T-helper 1 cell treated with Interleukin-12 subunit alpha and Interleukin-12 subunit beta and Interleukin-4 antibody, amounts not matched to agents 30 ng/mL and 1 ng/mL, for 36 hours (primary cell): ENCODE measurements at regions not wholly inside any gene's neighbourhood (a gene's known extent, or its start where the extent isn't known, plus 50 kb on each side); places are given as distances from the start of the nearest gene placed in this dataset.

Experiments
- intact Hi-C: fragments of 100-400 bp; cut with micrococcal nuclease; formaldehyde crosslinking; loops from one replicate; pipeline ENCODE4 v1.15.1; 2024

- intact Hi-C loops: no loop called here
These were observed 76.7 kb upstream of the DTNA start for GRCh38 chr18:34633368-34633767.

GRCh38 chr18:34637094-34637801 lies 72.8 kb upstream of the DTNA start:
- intact Hi-C loops: no loop called here

- intact Hi-C loops: no loop called here
These were observed 70.4 kb upstream of the DTNA start for GRCh38 chr18:34639687-34640086.

- intact Hi-C loops: no loop called here
These were observed 69.8 kb upstream of the DTNA start for GRCh38 chr18:34640276-34640675.

- intact Hi-C loops: no loop called here
These were observed 66.1 kb upstream of the DTNA start for GRCh38 chr18:34643989-34644388.

- intact Hi-C loops: no loop called here
These were observed 62.8 kb upstream of the DTNA start for GRCh38 chr18:34647251-34647650.

GRCh38 chr18:34648269-34648985 lies 61.7 kb upstream of the DTNA start:
- intact Hi-C loops: no loop called here

- intact Hi-C loops: no loop called here
These were observed 61.0 kb upstream of the DTNA start for GRCh38 chr18:34649080-34649479.

GRCh38 chr18:34650121-34650545 lies 60.0 kb upstream of the DTNA start:
- intact Hi-C loops: no loop called here

- intact Hi-C loops: no loop called here
These were observed 58.3 kb upstream of the DTNA start for GRCh38 chr18:34651586-34652369.

GRCh38 chr18:34655131-34655530 lies 55.0 kb upstream of the DTNA start:
- intact Hi-C loops: no loop called here

- intact Hi-C loops: no loop called here
These were observed 52.1 kb upstream of the DTNA start for GRCh38 chr18:34657860-34658500.

GRCh38 chr18:34659579-34660517 lies 50.2 kb upstream of the DTNA start:
- intact Hi-C loops: no loop called here
